Lung (tissue), 11 donors: ENCODE measurements at regions not wholly inside any gene's neighbourhood (a gene's known extent, or its start where the extent isn't known, plus 50 kb on each side); places are given as distances from the start of the nearest gene placed in this dataset.

Experiments used
- ATAC-seq: fragments of 200-7000 bp; cut with Tn5 transposase; one replicate; pipeline ENCODE4 v1.9.1; 2020; ENCODE audit warnings: moderate number of reproducible peaks; ENCODE audit not compliant: insufficient read depth, low FRiP score
- DNase-seq, 3 donors: peaks; one replicate each; pipeline ENCODE4 v3.0.0-alpha.2; 2013 to 2017
- H3K27ac ChIP-seq, 2 donors: one replicate each; pipeline ENCODE4 v1.5.1; 2013; ENCODE audit warnings: mild to moderate bottlenecking in 2 of 2, moderate library complexity in 2 of 2, control low read depth in 1 of 2, inconsistent platforms in 1 of 2, low read depth in 1 of 2, low read length in 1 of 2
- H3K27me3 ChIP-seq, 3 donors: one replicate each; pipeline ENCODE4 v1.5.1; 2013; ENCODE audit warnings: low read length in 2 of 3; ENCODE audit not compliant: control insufficient read depth in 3 of 3, insufficient read depth in 3 of 3
- H3K36me3 ChIP-seq, 4 donors: one replicate each; pipeline ENCODE4 v1.5.1; 2013; ENCODE audit warnings: low read length in 4 of 4, mild to moderate bottlenecking in 1 of 4, moderate library complexity in 1 of 4; ENCODE audit not compliant: control insufficient read depth in 4 of 4, insufficient read depth in 4 of 4
- H3K4me1 ChIP-seq, 5 donors: one replicate each; pipeline ENCODE4 v1.5.1; 2013; ENCODE audit warnings: low read length in 5 of 5, mild to moderate bottlenecking in 2 of 5, moderate library complexity in 1 of 5; ENCODE audit not compliant: control insufficient read depth in 5 of 5, insufficient read depth in 5 of 5
- H3K4me3 ChIP-seq: one replicate; pipeline ENCODE4 v1.5.1; 2013; ENCODE audit warnings: mild to moderate bottlenecking, control low read depth, moderate library complexity
- H3K9ac ChIP-seq, 2 donors: one replicate each; pipeline ENCODE4 v1.5.1; 2013; ENCODE audit warnings: low read length in 2 of 2, control low read depth in 1 of 2; ENCODE audit not compliant: insufficient read depth in 1 of 2
- H3K9me3 ChIP-seq, 4 donors: one replicate each; pipeline ENCODE4 v1.5.1; 2013; ENCODE audit warnings: low read length in 3 of 4, mild to moderate bottlenecking in 1 of 4, moderate library complexity in 1 of 4; ENCODE audit not compliant: control insufficient read depth in 4 of 4, insufficient read depth in 3 of 4
- CTCF ChIP-seq: IDR thresholded peaks from 2 replicates; pipeline ENCODE4 v1.5.1; 2012; ENCODE audit warnings: mild to moderate bottlenecking; ENCODE audit errors: control extremely low read depth, extremely low read depth
- WGBS, 2 donors: extraction: QIAGEN DNeasy Blood & Tissue Kit; methylation state at CpG; one replicate each; pipeline ENCODE4 v1.1.7; 2013; 5-methylcytosine and 5-hydroxymethylcytosine counted together
- donor health status: control.
- donor health status: control.
- donor health status: Bipolar disorder and iron deficiency.
- donor health status: healthy.
- donor health status: DM: yes; HTN: yes; CAD: no.

GRCh38 chr3:101102678-101103296 lies 109.6 kb upstream of the ABI3BP start:
- 24 to 47% methylated on average over 4 of the region's 4 CpGs for WGBS, 2 donors
- H3K4me3 ChIP-seq: no peak overlapping the region
- ATAC-seq (no peak), DNase-seq (peak; percentile 23 to 83 (median 81))
- no peaks in the 10 kb centered on the region for H3K9me3 ChIP-seq
- TF ChIP-seq CTCF: no peak
- H3K4me1 ChIP-seq: peaks cover 0 to 13% (median 0%) of the 10 kb centered on the region in 5 donors
- H3K27me3 ChIP-seq: peaks cover 0 to 15% (median 9%) of the 10 kb centered on the region in 3 donors
- H3K27ac ChIP-seq: no peak overlapping the region
- H3K36me3 ChIP-seq: no peaks in the 10 kb centered on the region
- H3K9ac ChIP-seq: no peak overlapping the region

- Histone ChIP-seq H3K9ac (no peak overlapping the region), H3K27me3 (peaks cover 0 to 15% (median 9%) of the 10 kb centered on the region in 3 donors), H3K4me1 (peaks cover 0 to 13% (median 0%) of the 10 kb centered on the region in 5 donors), H3K4me3 (no peak overlapping the region), H3K27ac (no peak overlapping the region), H3K36me3 (no peaks in the 10 kb centered on the region), H3K9me3 (no peaks in the 10 kb centered on the region)
- ATAC-seq: no peak
- no peak for TF ChIP-seq CTCF
- DNase-seq: no peak
- WGBS, 2 donors: 36 to 58% methylated on average over 2 of the region's 2 CpGs
Measured at GRCh38 chr3:101100361-101101009, 107.3 kb upstream of the ABI3BP start.

GRCh38 chr3:101099791-101100190 lies 106.6 kb upstream of the ABI3BP start:
- Histone ChIP-seq H3K27me3 (peaks cover 0 to 15% (median 6%) of the 10 kb centered on the region in 3 donors), H3K9ac (no peak overlapping the region), H3K36me3 (no peaks in the 10 kb centered on the region), H3K4me3 (no peak overlapping the region), H3K27ac (no peak overlapping the region), H3K4me1 (peaks cover 0 to 13% (median 0%) of the 10 kb centered on the region in 5 donors), H3K9me3 (no peaks in the 10 kb centered on the region)
- 92 to 96% methylated on average over 3 of the region's 3 CpGs for WGBS, 2 donors
- TF ChIP-seq CTCF: no peak
- ATAC-seq (no peak), DNase-seq (no peak)
